Embryonic facial prominence (tissue), 1 donor: ENCODE measurements at regions not wholly inside any gene's neighbourhood (a gene's known extent, or its start where the extent isn't known, plus 50 kb on each side); places are given as distances from the start of the nearest gene placed in this dataset.
"Not testable (repeated sequence)": the region's sequence is repeated elsewhere in the genome, so short reads cannot be mapped to it uniquely, and the experiment has no call there.

Experiments
- DNase-seq: peaks from one replicate; pipeline ENCODE4 v3.0.0-alpha.2; 2016; ENCODE audit errors: extremely low spot score

DNA sequence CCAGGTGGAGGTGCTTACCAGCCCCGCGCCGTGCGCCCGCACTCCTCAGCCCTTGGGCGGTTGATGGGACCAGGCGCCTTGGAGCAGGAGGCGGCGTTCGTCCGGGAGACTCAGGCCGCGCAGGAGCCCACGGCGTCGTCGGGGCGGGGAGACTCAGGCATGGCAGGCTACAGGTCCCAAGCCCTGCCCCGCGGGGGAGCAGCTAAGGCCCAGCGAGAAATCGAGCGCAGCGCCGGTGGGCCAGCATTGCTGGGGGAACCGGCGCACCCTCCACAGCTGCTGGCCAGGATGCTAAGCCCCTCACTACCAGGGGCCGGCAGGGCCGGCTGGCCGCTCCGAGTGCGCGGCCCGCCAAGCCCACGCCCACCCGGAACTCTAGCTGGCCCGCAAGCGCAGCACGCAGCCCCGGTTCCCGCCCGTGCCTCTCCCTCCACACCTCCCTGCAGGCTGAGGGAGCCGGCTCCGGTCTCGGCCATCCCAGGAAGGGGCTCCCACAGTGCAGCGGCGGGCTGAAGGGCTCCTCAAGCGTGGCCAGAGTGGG lies 1087.5 kb downstream of the GALC start:
- DNase-seq: not testable (repeated sequence)

DNA sequence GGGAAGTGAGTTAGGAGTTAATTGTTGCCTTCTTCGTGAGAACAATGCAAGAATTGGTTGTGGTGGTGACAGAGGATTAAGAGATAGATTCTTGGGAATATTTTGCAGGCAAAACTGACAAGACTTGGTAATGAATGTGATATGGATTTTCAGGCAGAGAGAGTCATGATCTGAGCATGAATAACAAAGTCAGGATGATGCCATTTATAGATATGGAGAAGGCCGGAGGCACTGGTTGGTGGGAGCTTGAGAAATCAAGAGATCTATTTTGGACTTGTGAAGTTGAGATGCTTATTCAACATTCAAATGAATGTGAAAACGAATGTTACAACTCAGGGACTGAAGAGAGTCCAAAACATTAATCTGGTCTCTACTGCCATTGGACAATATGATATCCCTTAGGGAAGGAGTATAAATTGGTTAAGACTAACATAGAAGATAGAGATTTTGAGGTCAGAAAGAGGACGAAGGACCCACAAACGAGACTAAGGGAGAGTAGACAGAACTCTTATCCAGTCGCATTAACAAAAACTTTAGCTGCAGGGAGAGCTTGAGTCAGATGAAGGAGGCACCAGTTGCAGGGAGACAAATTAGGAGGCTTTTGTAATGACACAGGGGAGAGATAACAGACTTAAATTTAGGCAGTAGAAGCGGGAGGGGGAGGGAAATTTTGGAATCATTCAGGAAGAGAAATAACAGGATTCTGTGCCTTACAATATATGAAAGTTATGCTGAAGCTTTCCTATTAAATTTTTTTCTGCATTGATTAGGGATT lies 1090.6 kb downstream of the GALC start:
- no peak for DNase-seq

DNA sequence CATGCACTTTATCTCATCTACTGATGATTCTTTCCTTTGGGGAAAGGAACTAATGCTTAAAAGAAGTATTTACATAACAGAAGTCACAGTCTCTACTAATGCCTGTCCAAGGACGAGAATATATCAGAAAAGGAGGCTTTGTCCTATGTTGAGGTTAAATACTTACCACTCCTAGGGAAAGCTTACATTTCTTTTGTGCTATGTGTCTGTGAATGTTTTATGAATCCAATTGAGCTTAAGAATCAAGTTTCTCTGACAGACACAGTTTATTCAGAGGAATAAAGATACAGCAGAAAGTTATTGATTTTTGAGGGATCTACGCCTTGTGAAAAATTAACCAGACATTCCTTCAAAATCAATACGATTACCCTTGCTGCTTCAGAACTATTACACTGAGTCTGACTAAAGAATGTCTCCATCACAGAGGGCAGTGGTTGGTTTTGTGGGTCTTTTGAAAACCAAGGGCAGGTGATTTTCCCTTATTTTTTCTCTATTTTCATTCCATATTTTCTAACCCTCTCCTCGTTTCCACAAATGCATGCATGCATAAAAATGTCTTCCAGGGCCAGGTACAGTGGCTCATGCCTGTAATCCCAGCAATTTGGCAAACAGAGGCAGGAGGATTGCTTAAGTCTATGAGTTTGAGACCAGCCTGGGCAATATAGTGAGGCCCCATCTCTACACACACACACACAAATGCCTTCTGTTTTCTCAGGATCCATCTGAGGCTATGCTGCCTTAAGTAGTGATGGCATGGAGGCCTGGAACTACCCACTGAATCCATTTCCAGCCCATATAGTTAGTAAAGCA lies 1095.1 kb downstream of the GALC start:
- DNase-seq: no peak

DNA sequence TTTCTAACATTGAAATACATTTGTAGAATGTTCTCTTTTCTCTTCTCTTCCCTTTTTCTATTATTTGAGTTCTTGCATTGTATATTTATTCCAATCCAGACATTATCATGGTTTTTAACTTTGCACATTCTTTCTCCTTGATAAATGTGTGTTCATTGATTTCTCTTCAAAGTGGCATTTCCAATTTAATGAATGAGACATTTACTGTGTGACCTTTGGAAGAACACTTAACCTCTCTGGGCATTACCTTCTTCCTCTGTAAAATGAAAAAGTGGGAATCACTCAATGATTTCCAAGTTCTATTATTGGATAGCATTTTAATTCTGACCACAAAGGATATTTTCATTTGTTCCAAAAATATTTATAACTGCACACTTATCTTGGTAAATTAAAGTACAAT lies 1095.8 kb downstream of the GALC start:
- DNase-seq: no peak

DNA sequence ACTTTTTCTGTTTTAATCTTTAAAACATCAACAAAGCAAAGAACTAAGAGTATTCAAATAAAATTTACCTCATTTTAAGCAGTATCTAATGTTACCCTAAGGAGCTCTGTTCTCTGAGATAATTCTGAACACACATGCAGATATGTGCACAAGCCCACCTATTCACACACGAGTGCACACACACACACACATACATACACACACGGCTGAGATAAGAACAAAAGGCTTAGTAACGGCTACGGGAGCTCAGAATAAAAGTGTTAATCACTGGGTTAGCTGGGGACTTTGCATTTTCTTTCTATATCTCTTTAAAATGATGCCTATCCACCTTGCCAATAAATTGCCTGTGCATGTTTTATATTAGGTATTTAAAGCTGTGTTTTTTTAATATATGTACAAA lies 1096.3 kb downstream of the GALC start:
- no peak for DNase-seq

DNA sequence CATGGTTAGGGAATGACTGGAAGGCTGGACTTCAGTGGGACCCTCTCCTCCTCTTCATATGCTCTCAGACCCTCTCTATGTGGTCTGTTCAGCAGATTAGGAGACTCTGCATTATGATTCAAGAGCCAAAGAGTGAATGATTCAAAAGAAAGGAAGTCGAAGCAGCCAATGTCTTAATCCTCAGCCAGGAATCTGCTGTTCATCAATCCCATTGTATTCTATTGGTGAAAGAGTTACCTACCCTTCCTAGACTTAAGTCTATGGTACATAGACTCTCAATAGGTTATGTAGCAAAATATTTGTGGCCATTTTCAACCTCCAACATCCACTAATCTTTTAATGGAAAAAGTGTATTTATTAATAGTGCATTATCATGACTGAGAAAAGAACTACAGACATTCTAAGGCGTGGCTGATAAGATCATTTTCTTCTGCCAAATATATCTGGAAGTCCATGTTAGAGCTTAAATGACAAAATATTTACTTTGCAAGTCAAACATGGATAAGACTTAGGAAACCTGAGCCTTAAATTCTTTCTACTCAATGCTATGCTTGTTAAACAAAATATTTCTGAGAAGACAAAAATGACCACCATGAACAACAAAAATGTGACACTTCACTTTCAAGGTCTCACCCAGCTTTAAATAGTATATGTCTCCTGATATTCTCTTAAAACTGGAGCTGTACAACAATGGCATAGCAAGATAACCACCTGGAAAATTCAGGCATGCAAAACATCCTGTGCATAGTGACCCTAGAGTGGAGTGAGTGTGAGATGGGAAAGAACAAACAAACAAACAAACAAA lies 1100.6 kb downstream of the GALC start:
- no peak for DNase-seq

DNA sequence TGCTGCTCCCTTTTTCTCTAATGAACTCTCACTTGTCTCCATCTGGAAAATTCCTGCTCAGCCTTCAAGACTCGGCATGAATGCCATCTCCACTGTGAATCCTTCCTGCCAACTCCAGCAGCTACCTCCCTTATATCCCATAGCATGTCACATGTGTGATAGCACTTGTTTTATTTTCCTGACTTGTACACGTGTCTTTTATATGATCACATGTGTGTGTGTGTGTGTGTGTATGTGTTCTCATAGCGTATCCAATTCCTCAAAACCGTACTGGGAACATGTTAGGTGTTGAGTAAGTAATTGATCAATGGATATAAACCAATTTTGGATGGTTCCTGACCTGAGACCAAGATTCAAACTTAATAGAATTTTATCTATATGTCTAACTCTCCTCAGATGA lies 1107.7 kb downstream of the GALC start:
- DNase-seq: no peak

DNA sequence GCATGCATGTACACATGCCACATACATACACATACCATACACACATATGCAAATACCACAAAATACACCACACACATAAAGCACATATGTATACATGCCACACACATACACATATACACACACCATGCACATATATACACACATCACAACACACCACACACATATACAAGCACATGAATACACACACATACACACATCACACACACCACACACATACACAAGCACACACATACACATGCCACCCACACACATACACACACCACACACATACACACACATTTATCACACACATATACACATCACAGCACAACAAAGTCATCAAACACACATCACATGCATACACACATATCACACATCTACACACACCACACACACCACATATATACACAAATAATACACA lies 1108.5 kb downstream of the GALC start:
- no peak for DNase-seq

DNA sequence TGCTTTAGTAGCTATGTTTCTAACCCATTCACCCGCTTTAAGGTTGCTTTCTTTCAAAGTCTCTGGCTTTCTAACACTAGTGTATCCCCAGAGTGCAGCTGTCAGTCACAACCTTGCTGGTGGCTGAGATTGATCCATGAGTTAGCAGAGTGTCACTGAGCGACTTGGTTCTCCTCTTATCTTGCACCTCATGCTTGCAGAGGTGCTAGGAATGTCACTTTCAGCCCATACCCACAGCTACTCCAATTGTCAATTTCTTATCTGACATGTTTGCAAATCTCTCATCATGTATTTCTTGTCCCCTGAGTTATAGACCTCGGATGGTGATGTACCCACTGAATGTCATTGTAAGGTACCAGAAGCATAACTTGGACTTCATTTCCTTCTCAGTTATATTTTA lies 1110.2 kb downstream of the GALC start:
- no peak for DNase-seq

DNA sequence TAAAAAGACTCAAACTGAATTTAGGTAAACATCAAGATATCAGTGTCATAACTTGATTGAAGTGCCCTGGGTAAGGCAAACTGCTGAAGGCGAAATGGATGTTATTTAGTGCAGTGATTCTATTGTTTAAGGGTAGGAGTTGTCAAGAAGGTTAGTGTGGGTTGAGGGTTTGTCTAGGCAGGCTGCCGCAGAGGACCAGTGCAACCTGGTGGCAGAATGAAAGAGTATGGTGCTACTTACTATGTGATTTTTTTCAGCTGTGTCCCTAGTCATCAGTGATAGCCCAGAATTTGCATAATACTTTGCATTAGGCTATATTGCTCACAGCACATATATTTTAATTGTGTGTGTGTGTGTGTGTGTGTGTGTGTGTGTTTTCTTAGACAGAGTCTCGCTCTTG lies 1127.0 kb downstream of the GALC start:
- DNase-seq: no peak

DNA sequence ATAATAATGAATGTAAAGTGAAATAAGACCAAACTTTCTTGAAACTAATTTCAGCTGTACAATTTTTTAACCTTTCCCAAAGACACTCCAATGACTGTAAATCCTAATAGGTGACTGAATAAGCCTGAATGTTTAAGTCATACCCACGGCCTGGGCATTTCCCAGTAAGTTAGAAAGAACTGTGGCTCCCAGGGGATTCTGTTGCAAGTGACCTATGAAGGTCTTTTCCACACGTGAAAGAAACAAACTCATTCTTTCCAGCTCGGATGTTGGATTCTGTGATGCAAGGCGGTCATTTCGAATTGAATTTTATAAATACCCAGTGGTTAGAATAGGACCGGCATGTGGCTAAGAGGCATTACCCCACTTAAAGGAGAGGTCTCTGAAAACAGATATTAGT lies 1134.4 kb downstream of the GALC start:
- no peak for DNase-seq

DNA sequence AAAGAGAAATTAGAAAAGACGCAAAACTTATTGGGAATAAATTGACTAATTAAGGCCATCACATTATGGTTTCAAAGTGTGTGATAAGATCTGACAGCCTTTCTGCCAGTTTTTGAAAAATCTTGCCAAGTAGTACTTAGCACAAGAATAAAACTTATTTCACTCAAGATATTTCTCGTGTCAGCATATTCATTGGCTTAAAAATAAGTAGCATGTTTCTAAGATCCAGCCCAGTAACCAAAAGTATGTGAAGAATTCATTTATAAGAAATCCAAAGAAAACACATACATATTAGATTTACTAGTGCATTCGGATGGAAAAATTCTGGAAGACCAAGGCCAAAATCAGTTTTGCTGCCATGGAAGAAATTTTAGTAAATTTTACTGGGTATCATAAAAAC lies 1135.0 kb downstream of the GALC start:
- DNase-seq: peak; percentile 30

DNA sequence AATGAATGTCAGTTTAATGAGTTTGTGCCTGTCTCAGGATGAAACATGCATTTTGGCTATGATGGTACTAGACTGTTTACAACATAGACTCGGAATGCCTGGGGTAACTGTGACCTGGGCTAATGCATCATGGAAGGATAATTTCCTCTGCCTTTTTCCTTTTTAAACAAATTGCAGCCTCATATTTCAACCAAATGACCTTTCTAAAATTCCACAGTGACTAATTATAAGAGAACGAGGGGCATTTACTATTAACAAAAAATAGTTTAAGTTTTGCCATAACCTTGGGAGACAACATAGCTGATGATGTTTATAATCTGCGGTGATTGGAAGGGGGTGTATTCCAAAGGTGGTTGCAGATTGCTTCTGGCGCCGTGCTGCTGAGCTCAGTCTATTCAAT lies 1140.5 kb downstream of the GALC start:
- DNase-seq: no peak

DNA sequence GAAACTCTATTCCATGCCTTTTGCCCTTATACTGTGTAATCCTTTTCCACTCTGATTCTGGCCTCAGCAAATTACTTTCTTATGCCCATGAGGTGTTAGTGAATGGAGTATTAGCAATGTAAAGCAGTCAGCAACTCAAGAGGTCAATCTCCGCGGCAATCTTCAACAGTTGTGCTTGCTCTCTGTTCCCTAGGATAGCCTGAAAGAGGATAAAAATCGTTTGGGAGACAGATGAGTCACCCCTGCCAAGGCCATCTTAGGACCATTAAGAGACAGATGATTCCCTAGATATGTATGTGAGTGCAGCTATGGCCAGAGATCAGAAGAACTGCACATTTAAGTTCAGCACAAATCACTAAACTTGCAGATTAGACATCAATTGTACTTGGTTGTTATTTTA lies 1145.8 kb downstream of the GALC start:
- DNase-seq: no peak

DNA sequence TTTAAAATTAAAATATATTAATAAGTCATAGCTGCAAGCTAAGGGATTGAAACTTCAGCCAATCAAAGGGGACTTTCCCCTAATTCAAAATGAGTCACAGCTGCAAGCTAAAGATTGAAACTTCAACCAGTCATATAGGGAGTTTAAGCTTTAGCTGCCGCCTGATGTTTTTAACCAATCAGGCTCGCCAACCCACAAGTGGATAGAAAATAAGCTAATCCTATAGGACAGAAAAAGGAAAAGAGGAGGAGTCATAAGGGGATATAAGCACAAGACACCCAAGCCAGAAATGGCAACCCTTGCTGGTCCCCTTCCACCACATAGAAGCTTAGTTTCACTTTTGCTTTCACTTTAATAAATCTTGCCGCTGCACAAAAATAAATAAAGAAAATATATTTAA lies 1154.6 kb downstream of the GALC start:
- no peak for DNase-seq

DNA sequence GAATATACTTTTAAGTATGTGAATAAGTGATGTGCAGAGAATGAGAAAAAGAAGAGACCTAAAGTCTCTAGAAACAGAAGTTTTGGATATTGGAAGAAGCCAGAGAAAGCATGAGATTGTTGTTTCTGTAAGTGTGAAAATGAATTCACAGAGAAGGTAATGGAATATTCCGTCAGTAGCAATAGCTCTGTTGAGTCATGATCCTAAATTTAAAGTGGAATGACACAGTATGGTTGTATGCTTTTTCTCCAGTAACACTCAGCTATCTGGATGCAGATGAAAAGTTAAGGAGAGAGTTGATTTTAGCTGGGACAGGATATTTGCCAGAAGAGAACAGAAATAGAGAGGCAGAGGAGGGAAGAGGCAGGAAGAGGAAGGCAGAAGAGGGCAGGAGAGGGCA lies 1166.3 kb downstream of the GALC start:
- no peak for DNase-seq

DNA sequence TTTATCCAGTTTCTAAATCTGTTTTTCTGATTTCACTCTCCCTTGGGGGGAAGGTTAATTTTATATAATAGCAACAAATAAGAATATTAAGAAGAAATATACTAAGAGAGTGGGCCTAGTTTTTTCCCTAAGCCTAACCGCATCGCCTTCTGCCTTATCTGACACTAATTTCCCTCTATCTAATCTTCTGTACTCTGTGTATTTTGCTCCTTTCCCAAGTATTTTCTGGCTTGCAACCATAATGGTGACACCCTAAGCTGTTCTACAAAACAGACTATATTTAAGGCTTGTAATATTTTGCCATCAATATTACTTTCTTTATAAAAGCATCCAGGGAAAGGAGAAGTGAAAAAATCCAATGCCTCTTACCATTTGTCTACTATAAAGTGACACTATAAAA lies 1168.8 kb downstream of the GALC start:
- no peak for DNase-seq

DNA sequence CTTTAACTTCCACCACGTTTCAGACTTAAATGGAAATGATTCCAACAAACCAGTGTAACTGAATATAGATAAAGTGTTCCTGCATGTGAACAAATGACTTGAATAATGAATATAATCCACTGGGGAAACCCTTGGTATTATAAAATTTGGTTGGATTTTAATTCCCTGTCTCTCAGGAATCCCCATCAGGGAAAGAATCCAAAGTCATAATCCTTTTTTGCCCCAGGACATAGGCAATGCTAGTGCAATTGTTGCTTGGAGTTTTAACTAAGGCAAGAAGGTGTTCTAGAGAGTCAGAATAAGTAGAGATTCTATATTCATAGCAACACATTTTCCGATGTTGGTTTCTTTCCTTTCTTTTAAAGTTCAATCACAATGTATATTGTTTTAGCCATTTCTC lies 1169.4 kb downstream of the GALC start:
- no peak for DNase-seq

DNA sequence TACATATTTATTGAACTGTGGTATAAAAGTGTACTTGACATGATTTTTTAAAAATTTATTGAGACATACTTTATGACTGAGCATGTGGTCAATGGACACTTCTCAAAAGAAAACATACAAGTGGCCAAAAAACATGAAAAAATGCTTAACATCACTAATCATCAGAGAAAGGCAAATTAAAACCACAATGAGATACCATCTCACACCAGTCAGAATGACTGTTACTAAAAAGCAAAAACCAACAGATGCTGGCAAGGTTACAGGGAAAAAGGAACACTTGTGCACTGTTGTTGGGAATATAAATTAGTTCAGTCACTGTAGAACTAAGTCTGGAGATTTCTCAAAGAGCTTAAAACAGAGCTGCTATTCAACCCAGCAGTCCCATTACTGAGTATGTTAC lies 1177.6 kb downstream of the GALC start:
- DNase-seq: no peak

DNA sequence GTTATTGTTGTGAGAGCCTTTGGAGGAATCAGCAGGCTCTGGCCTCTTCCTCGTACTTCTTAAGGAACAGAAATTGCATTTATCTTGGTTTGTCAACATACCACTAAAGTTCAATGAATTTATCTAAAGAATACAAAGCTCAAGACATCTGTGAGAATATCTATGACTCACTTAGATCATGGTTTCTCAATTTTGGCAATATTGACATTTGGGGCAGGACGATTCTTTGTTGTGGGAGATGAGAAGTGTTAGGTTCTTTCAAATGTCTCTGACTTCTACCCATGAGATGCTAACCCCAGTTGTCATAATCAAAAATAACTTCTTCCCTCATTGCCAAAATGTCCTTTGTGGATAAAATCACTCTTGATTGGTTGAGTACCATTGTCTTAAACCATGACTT lies 1190.3 kb downstream of the GALC start:
- DNase-seq: no peak

DNA sequence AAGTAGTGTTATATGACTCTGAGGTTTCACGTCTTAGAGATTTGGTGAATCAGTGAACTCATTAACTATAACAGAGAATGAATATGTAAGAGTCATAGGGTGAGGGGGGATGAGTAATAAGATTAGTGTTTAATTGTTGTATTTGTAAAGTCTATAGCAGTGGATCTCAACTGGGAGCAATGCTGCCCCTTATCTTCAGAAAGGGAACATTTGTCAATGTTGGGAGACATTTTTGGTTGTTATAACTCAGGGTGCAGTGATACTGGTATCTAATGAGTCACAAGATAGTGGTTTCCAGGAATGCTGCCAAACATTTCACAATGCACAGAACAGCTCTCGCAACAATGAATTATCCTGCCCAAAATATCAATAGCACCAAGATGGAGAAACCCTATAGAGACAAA lies 1193.7 kb downstream of the GALC start:
- no peak for DNase-seq

DNA sequence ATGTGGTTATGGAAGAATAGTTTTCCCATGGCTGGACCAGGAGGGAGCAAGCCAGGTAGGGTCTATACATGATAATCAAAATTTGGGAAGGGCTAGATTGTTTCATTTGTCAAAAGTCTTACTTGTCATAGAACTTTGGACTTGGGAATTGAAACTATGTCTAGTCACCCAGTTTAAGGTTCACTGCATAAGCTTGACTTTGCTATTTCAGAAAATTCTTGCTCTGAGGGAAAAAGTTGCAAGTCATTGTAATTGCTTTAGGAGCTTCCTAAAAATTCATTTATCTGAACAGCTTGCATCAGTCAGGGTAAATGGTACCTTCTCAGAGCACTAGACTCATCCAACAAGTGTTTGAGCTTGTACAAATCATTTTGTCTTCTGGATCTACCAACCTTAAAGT lies 1194.7 kb downstream of the GALC start:
- DNase-seq: no peak

DNA sequence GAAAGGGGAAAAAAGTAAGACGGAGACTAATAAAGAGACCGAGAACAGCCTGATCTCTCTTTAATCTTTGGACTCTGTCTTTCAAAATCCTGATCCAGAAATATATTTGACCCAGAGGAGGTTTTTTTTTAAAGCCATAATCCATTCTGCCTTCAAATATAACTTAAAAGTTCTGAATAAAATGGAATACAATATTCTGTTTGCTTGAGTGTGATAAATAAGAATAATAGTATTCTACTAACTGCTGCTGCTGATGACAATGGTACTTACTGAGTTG lies 1196.0 kb downstream of the GALC start:
- DNase-seq: no peak
